ENCODE measurements at regions not wholly inside any gene's neighbourhood (a gene's known extent, or its start where the extent isn't known, plus 50 kb on each side); places are given as distances from the start of the nearest gene placed in this dataset.

DNA sequence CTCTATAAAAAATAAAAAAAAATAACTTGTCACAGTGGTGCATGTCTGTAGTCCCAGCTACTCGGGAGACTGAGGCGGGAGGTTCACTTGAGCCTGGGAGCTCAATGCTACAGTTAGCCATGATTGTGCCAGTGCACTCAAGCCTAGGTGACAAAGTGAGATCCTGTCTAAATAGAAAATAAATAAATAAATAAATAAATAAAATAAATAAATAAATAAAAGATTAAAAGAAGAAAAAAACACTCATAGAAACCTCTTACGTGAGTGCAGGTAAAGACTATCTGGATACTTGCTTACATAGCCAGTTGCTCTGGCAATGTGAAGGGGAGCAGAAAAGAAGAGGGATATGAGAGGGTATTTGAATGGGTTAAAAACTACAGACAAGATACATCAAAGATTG, 242.5 kb upstream of the PCDH15 start:
- Mint-ChIP-seq H3K27ac (no peak overlapping the region), H3K9me3 (peaks cover 3% of the 10 kb centered on the region), H3K36me3 (no peaks in the 10 kb centered on the region), H3K4me1 (peaks cover 2% of the 10 kb centered on the region), H3K27me3 (ENCODE audit: low read depth) (no peaks in the 10 kb centered on the region), H3K4me3 (no peak overlapping the region)
- TF ChIP-seq, protein P1, sequence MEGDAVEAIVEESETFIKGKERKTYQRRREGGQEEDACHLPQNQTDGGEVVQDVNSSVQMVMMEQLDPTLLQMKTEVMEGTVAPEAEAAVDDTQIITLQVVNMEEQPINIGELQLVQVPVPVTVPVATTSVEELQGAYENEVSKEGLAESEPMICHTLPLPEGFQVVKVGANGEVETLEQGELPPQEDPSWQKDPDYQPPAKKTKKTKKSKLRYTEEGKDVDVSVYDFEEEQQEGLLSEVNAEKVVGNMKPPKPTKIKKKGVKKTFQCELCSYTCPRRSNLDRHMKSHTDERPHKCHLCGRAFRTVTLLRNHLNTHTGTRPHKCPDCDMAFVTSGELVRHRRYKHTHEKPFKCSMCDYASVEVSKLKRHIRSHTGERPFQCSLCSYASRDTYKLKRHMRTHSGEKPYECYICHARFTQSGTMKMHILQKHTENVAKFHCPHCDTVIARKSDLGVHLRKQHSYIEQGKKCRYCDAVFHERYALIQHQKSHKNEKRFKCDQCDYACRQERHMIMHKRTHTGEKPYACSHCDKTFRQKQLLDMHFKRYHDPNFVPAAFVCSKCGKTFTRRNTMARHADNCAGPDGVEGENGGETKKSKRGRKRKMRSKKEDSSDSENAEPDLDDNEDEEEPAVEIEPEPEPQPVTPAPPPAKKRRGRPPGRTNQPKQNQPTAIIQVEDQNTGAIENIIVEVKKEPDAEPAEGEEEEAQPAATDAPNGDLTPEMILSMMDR (IDR thresholded peaks at IDR 0.05; ENCODE audit: unreplicated experiment) = no peak
- DNase-seq (ENCODE audit: low spot score in 2 of 2, unreplicated experiment in 2 of 2) = no peak

DNA sequence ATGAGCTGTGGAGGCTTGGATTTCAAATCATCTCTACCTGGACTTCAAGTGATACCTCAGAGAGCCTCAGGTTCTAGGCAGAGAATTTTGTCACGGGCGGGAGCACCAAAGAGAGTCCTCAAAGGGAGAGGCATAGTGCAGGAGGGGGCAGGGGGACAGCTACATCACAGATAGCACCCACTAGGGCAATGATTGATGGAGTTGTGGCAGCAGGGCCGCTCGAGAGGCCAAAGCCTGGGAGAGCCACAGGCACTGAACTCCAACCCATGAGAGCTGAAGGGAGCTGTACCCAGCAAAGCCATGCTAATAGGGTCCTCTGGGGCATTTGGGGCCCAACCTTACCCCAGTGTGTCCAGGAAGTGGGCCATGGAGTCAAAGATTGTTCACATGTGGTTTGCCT, 232.0 kb upstream of the PCDH15 start:
- Mint-ChIP-seq H3K36me3 (peaks cover 13% of the 10 kb centered on the region), H3K4me3 (no peak overlapping the region), H3K4me1 (no peaks in the 10 kb centered on the region), H3K27ac (no peak overlapping the region), H3K27me3 (ENCODE audit: low read depth) (no peaks in the 10 kb centered on the region), H3K9me3 (peaks cover 24% of the 10 kb centered on the region)
- DNase-seq (ENCODE audit: low spot score in 2 of 2, unreplicated experiment in 2 of 2) = no peak
- TF ChIP-seq, protein P1 (IDR thresholded peaks at IDR 0.05; ENCODE audit: unreplicated experiment) = no peak

DNA sequence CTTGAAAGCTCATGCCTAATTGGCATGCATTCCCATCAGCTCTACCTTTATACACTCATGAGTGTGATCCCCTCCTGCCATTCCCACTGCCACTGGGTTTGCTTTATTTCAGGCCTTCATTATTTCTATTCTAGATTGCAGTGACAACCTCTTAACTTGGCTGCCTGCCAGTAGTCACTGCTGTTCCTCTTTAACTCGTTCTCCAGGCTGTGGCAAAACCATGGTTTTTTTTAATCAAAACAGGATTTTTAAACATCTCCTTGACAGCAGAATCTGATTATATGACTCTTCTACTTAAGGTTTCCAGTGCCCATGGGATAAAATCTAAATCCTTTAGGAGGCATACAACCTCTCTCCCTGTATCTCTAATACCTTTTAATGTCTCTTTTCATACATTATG, 223.7 kb upstream of the PCDH15 start:
- no peak for DNase-seq (ENCODE audit: low spot score in 2 of 2, unreplicated experiment in 2 of 2)
- peaks cover 2% of the 10 kb centered on the region for H3K9me3 Mint-ChIP-seq
- no peaks in the 10 kb centered on the region for H3K27me3 Mint-ChIP-seq (ENCODE audit: low read depth)
- peak overlapping the region; percentile 38 for H3K27ac Mint-ChIP-seq
- H3K4me1 Mint-ChIP-seq = peaks cover 23% of the 10 kb centered on the region
- peaks cover 2% of the 10 kb centered on the region for H3K36me3 Mint-ChIP-seq
- H3K4me3 Mint-ChIP-seq = no peak overlapping the region
- TF ChIP-seq, protein P1 (IDR thresholded peaks at IDR 0.05; ENCODE audit: unreplicated experiment) = no peak

DNA sequence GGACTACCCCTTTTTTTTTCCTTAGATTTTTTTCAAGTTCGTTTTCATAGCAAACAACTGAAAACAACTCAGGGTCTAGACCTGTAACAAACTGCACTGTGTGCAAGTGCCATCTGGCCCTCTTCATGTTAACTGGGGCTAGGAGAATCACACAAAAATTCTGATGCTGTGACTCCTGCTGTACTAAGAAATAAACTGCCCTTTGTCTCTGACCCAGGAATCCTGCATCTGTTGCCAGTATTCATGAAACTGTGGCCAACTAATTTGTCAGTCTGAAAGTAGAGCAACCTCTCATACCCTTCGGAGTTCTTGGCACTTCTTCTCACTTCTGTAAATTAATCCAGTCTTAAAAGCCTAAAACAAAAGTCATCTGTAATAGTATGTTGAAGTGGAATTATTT, 218.4 kb upstream of the PCDH15 start:
- peaks cover under 1% of the 10 kb centered on the region for H3K4me1 Mint-ChIP-seq
- no peak overlapping the region for H3K27ac Mint-ChIP-seq
- TF ChIP-seq, protein P1 (IDR thresholded peaks at IDR 0.05; ENCODE audit: unreplicated experiment) = no peak
- H3K36me3 Mint-ChIP-seq = peaks cover 2% of the 10 kb centered on the region
- peaks cover 12% of the 10 kb centered on the region for H3K9me3 Mint-ChIP-seq
- H3K27me3 Mint-ChIP-seq (ENCODE audit: low read depth) = no peaks in the 10 kb centered on the region
- H3K4me3 Mint-ChIP-seq = no peak overlapping the region
- no peak for DNase-seq (ENCODE audit: low spot score in 2 of 2, unreplicated experiment in 2 of 2)

DNA sequence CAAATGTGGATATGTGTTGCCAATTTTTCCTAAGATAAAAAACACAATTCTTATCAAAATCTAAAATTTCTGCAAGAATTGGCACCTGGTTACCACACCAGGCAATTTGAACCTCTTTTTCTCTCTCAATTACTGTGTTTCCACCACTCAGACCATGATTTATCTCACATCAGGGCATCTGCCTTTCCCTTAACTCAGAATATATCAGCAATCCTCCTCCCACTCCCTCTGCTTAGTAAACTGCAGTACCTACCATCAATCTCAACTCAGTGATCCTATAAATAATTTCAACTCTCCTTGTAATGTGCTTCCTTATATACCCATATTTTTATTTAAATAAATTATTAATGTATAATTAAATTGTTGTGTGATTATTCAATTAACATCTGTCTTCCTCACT, 212.3 kb upstream of the PCDH15 start:
- TF ChIP-seq, protein P1 (IDR thresholded peaks at IDR 0.05; ENCODE audit: unreplicated experiment) = no peak
- no peak for DNase-seq (ENCODE audit: low spot score in 2 of 2, unreplicated experiment in 2 of 2)
- H3K27ac Mint-ChIP-seq = no peak overlapping the region
- H3K27me3 Mint-ChIP-seq (ENCODE audit: low read depth) = no peaks in the 10 kb centered on the region
- no peaks in the 10 kb centered on the region for H3K4me1 Mint-ChIP-seq
- H3K36me3 Mint-ChIP-seq = no peaks in the 10 kb centered on the region
- no peak overlapping the region for H3K4me3 Mint-ChIP-seq
- peaks cover 12% of the 10 kb centered on the region for H3K9me3 Mint-ChIP-seq

- peaks cover 3% of the 10 kb centered on the region for H3K4me1 Mint-ChIP-seq
- H3K9me3 Mint-ChIP-seq = peaks cover 27% of the 10 kb centered on the region
These were observed 201.4 kb upstream of the PCDH15 start for GRCh38 chr10:55002420-55002819.

More at GRCh38 chr10:55002420-55002819, 201.4 kb upstream of the PCDH15 start:
- Mint-ChIP-seq H3K4me3 (no peak overlapping the region), H3K27ac (no peak overlapping the region), H3K36me3 (peaks cover 10% of the 10 kb centered on the region), H3K27me3 (ENCODE audit: low read depth) (no peaks in the 10 kb centered on the region)
- DNase-seq (ENCODE audit: low spot score in 2 of 2, unreplicated experiment in 2 of 2) = no peak
- TF ChIP-seq, protein P1 (IDR thresholded peaks at IDR 0.05; ENCODE audit: unreplicated experiment) = no peak
